ENCODE measurements at regions not wholly inside any gene's neighbourhood (a gene's known extent, or its start where the extent isn't known, plus 50 kb on each side); places are given as distances from the start of the nearest gene placed in this dataset.
"Not testable (repeated sequence)": the region's sequence is repeated elsewhere in the genome, so short reads cannot be mapped to it uniquely, and the experiment has no call there.

- H3K36me3 ChIP-seq (ENCODE audit: insufficient read depth, low read length) = no peaks in the 10 kb centered on the region
- no peaks in the 10 kb centered on the region for H3K4me1 ChIP-seq (ENCODE audit: insufficient read depth, low read length)
- Mint-ChIP-seq H3K4me1 (no peaks in the 10 kb centered on the region), H3K9me3 (peaks cover 0 to 4% (median 0%) of the 10 kb centered on the region in 5 donors), H3K4me3 (no peak overlapping the region), H3K36me3 (no peaks in the 10 kb centered on the region), H3K27me3 (no peaks in the 10 kb centered on the region), H3K27ac (no peak overlapping the region)
- H3K27ac ChIP-seq (ENCODE audit: low read depth, low read length) = no peak overlapping the region
- no peak overlapping the region for H3K4me3 ChIP-seq (ENCODE audit: low read length)
- DNase-seq = no peak
- ChIA-PET POLR2A (no interaction called here), CTCF (no interaction called here)
- H3K9me3 ChIP-seq (ENCODE audit: low read length) = no peaks in the 10 kb centered on the region
- no peaks in the 10 kb centered on the region for H3K27me3 ChIP-seq (ENCODE audit: insufficient read depth, low read length, poor library complexity, severe bottlenecking)
Observed at GRCh38 chr5:57987552-57987951, 472.3 kb downstream of the PLK2 start.

- no peak for DNase-seq
- Mint-ChIP-seq H3K4me3 (no peak overlapping the region), H3K27me3 (no peaks in the 10 kb centered on the region), H3K9me3 (peaks cover 0 to 4% (median 0%) of the 10 kb centered on the region in 5 donors), H3K27ac (no peak overlapping the region), H3K4me1 (no peaks in the 10 kb centered on the region), H3K36me3 (no peaks in the 10 kb centered on the region)
- H3K4me3 ChIP-seq (ENCODE audit: low read length) = no peak overlapping the region
- no peaks in the 10 kb centered on the region for H3K4me1 ChIP-seq (ENCODE audit: insufficient read depth, low read length)
- no peaks in the 10 kb centered on the region for H3K27me3 ChIP-seq (ENCODE audit: insufficient read depth, low read length, poor library complexity, severe bottlenecking)
- no peaks in the 10 kb centered on the region for H3K36me3 ChIP-seq (ENCODE audit: insufficient read depth, low read length)
- no peak overlapping the region for H3K27ac ChIP-seq (ENCODE audit: low read depth, low read length)
- ChIA-PET POLR2A (no interaction called here), CTCF (no interaction called here)
- no peaks in the 10 kb centered on the region for H3K9me3 ChIP-seq (ENCODE audit: low read length)
Observed at GRCh38 chr5:57986761-57987341, 473.0 kb downstream of the PLK2 start.

- Histone ChIP-seq H3K27ac (ENCODE audit: low read depth, low read length) (no peak overlapping the region), H3K4me3 (ENCODE audit: low read length) (no peak overlapping the region), H3K9me3 (ENCODE audit: low read length) (no peaks in the 10 kb centered on the region), H3K27me3 (ENCODE audit: insufficient read depth, low read length, poor library complexity, severe bottlenecking) (no peaks in the 10 kb centered on the region), H3K4me1 (ENCODE audit: insufficient read depth, low read length) (no peaks in the 10 kb centered on the region), H3K36me3 (ENCODE audit: insufficient read depth, low read length) (no peaks in the 10 kb centered on the region)
- Mint-ChIP-seq H3K4me1 (no peaks in the 10 kb centered on the region), H3K27ac (no peak overlapping the region), H3K9me3 (peaks cover 0 to 4% (median 0%) of the 10 kb centered on the region in 5 donors), H3K36me3 (no peaks in the 10 kb centered on the region), H3K4me3 (no peak overlapping the region), H3K27me3 (no peaks in the 10 kb centered on the region)
- POLR2A ChIA-PET = no interaction called here
- DNase-seq = no peak
- CTCF ChIA-PET = interaction anchor here (0.8 kb wide), 1 partner anchor 9 kb away, joined by 3 read pairs; no protein-coding TSS in a partner anchor
Observed at GRCh38 chr5:57983426-57983825, 476.5 kb downstream of the PLK2 start.

- H3K36me3 ChIP-seq (ENCODE audit: insufficient read depth, low read length) = no peaks in the 10 kb centered on the region
- Mint-ChIP-seq H3K27me3 (no peaks in the 10 kb centered on the region), H3K36me3 (no peaks in the 10 kb centered on the region), H3K4me3 (no peak overlapping the region), H3K27ac (no peak overlapping the region), H3K9me3 (peaks cover 0 to 5% (median 0%) of the 10 kb centered on the region in 5 donors), H3K4me1 (no peaks in the 10 kb centered on the region)
- ChIA-PET CTCF (no interaction called here), POLR2A (no interaction called here)
- DNase-seq = no peak
- no peaks in the 10 kb centered on the region for H3K27me3 ChIP-seq (ENCODE audit: insufficient read depth, low read length, poor library complexity, severe bottlenecking)
- no peak overlapping the region for H3K27ac ChIP-seq (ENCODE audit: low read depth, low read length)
- H3K9me3 ChIP-seq (ENCODE audit: low read length) = no peaks in the 10 kb centered on the region
- H3K4me1 ChIP-seq (ENCODE audit: insufficient read depth, low read length) = no peaks in the 10 kb centered on the region
- no peak overlapping the region for H3K4me3 ChIP-seq (ENCODE audit: low read length)
Observed at GRCh38 chr5:57979671-57980070, 480.2 kb downstream of the PLK2 start.

GRCh38 chr5:57976506-57976905 lies 483.4 kb downstream of the PLK2 start:
- H3K36me3 ChIP-seq (ENCODE audit: insufficient read depth, low read length) = no peaks in the 10 kb centered on the region
- H3K27me3 Mint-ChIP-seq = no peaks in the 10 kb centered on the region
- DNase-seq = no peak
- H3K9me3 Mint-ChIP-seq = peaks cover 0 to 5% (median 3%) of the 10 kb centered on the region in 5 donors
- H3K4me3 ChIP-seq (ENCODE audit: low read length) = no peak overlapping the region
- H3K4me3 Mint-ChIP-seq = no peak overlapping the region
- ChIA-PET CTCF (no interaction called here), POLR2A (no interaction called here)
- no peak overlapping the region for H3K27ac ChIP-seq (ENCODE audit: low read depth, low read length)
- no peak overlapping the region for H3K27ac Mint-ChIP-seq
- H3K4me1 Mint-ChIP-seq = no peaks in the 10 kb centered on the region
- no peaks in the 10 kb centered on the region for H3K27me3 ChIP-seq (ENCODE audit: insufficient read depth, low read length, poor library complexity, severe bottlenecking)
- no peaks in the 10 kb centered on the region for H3K36me3 Mint-ChIP-seq
- no peaks in the 10 kb centered on the region for H3K9me3 ChIP-seq (ENCODE audit: low read length)
- no peaks in the 10 kb centered on the region for H3K4me1 ChIP-seq (ENCODE audit: insufficient read depth, low read length)

- H3K9me3 ChIP-seq (ENCODE audit: low read length); DNase-seq; H3K27me3 Mint-ChIP-seq; H3K27ac ChIP-seq (ENCODE audit: low read depth, low read length); CTCF ChIA-PET; H3K4me3 Mint-ChIP-seq; H3K36me3 ChIP-seq (ENCODE audit: insufficient read depth, low read length); H3K4me1 ChIP-seq (ENCODE audit: insufficient read depth, low read length); H3K27ac Mint-ChIP-seq; H3K36me3 Mint-ChIP-seq; POLR2A ChIA-PET; H3K27me3 ChIP-seq (ENCODE audit: insufficient read depth, low read length, poor library complexity, severe bottlenecking); H3K4me1 Mint-ChIP-seq; H3K4me3 ChIP-seq (ENCODE audit: low read length): not testable (repeated sequence)
- peaks cover 5 to 23% (median 10%) of the 10 kb centered on the region in 5 donors for H3K9me3 Mint-ChIP-seq
Observed at GRCh38 chr5:57972099-57972498, 487.8 kb downstream of the PLK2 start.

- Mint-ChIP-seq H3K4me3 (no peak overlapping the region), H3K9me3 (peaks cover 9 to 19% (median 17%) of the 10 kb centered on the region in 5 donors), H3K36me3 (no peaks in the 10 kb centered on the region), H3K27ac (no peak overlapping the region), H3K27me3 (peaks cover 0 to 2% of the 10 kb centered on the region in 2 donors), H3K4me1 (no peaks in the 10 kb centered on the region)
- no peak overlapping the region for H3K27ac ChIP-seq (ENCODE audit: low read depth, low read length)
- H3K27me3 ChIP-seq (ENCODE audit: insufficient read depth, low read length, poor library complexity, severe bottlenecking) = no peaks in the 10 kb centered on the region
- H3K36me3 ChIP-seq (ENCODE audit: insufficient read depth, low read length) = no peaks in the 10 kb centered on the region
- CTCF ChIA-PET = no interaction called here
- POLR2A ChIA-PET = no interaction called here
- no peaks in the 10 kb centered on the region for H3K4me1 ChIP-seq (ENCODE audit: insufficient read depth, low read length)
- H3K4me3 ChIP-seq (ENCODE audit: low read length) = no peak overlapping the region
- peaks cover 6% of the 10 kb centered on the region for H3K9me3 ChIP-seq (ENCODE audit: low read length)
- no peak for DNase-seq
Observed at GRCh38 chr5:57960569-57960968, 478.0 kb upstream of the ACTBL2 start.

GRCh38 chr5:57956636-57957035 lies 474.0 kb upstream of the ACTBL2 start:
- no peak for DNase-seq
- Mint-ChIP-seq H3K36me3 (no peaks in the 10 kb centered on the region), H3K4me3 (no peak overlapping the region), H3K4me1 (no peaks in the 10 kb centered on the region), H3K27me3 (peaks cover 0 to 2% of the 10 kb centered on the region in 2 donors), H3K9me3 (peaks cover 0 to 7% (median 2%) of the 10 kb centered on the region in 5 donors), H3K27ac (no peak overlapping the region)
- H3K36me3 ChIP-seq (ENCODE audit: insufficient read depth, low read length) = no peaks in the 10 kb centered on the region
- ChIA-PET CTCF (no interaction called here), POLR2A (no interaction called here)
- no peaks in the 10 kb centered on the region for H3K27me3 ChIP-seq (ENCODE audit: insufficient read depth, low read length, poor library complexity, severe bottlenecking)
- H3K27ac ChIP-seq (ENCODE audit: low read depth, low read length) = no peak overlapping the region
- H3K4me1 ChIP-seq (ENCODE audit: insufficient read depth, low read length) = no peaks in the 10 kb centered on the region
- no peak overlapping the region for H3K4me3 ChIP-seq (ENCODE audit: low read length)
- H3K9me3 ChIP-seq (ENCODE audit: low read length) = no peaks in the 10 kb centered on the region

GRCh38 chr5:57955511-57955910 lies 472.9 kb upstream of the ACTBL2 start:
- H3K9me3 Mint-ChIP-seq = peaks cover 0 to 7% (median 2%) of the 10 kb centered on the region in 5 donors

More at GRCh38 chr5:57955511-57955910, 472.9 kb upstream of the ACTBL2 start:
- no peak for DNase-seq
- CTCF ChIA-PET = no interaction called here
- Histone ChIP-seq H3K27ac (ENCODE audit: low read depth, low read length) (no peak overlapping the region), H3K9me3 (ENCODE audit: low read length) (no peaks in the 10 kb centered on the region), H3K4me3 (ENCODE audit: low read length) (no peak overlapping the region), H3K4me1 (ENCODE audit: insufficient read depth, low read length) (no peaks in the 10 kb centered on the region), H3K36me3 (ENCODE audit: insufficient read depth, low read length) (no peaks in the 10 kb centered on the region), H3K27me3 (ENCODE audit: insufficient read depth, low read length, poor library complexity, severe bottlenecking) (no peaks in the 10 kb centered on the region)
- Mint-ChIP-seq H3K4me1 (no peaks in the 10 kb centered on the region), H3K4me3 (no peak overlapping the region), H3K36me3 (no peaks in the 10 kb centered on the region), H3K27me3 (peaks cover 0 to 2% of the 10 kb centered on the region in 2 donors), H3K27ac (no peak overlapping the region)
- POLR2A ChIA-PET = no interaction called here

Measured in CD8-positive, alpha-beta memory T cell (primary cell).